GM12864 (cell line): ENCODE measurements at regions not wholly inside any gene's neighbourhood (a gene's known extent, or its start where the extent isn't known, plus 50 kb on each side); places are given as distances from the start of the nearest gene placed in this dataset.

Experiments
- DNase-seq: peaks from one replicate; pipeline ENCODE4 v3.0.0-alpha.2; 2011; ENCODE audit warnings: low read depth
- H3K4me3 ChIP-seq: 2 replicates; pipeline ENCODE4 v1.5.1; 2011; ENCODE audit warnings: mild to moderate bottlenecking, low read depth, low read length, control low read depth
- TF ChIP-seq, protein P1 (sequence below): IDR thresholded peaks from 2 replicates; pipeline ENCODE4 v1.5.1; 2011; ENCODE audit warnings: low read depth, mild to moderate bottlenecking, moderate library complexity, low read length, control low read depth, inconsistent platforms; ENCODE audit errors: missing control alignments

DNA sequence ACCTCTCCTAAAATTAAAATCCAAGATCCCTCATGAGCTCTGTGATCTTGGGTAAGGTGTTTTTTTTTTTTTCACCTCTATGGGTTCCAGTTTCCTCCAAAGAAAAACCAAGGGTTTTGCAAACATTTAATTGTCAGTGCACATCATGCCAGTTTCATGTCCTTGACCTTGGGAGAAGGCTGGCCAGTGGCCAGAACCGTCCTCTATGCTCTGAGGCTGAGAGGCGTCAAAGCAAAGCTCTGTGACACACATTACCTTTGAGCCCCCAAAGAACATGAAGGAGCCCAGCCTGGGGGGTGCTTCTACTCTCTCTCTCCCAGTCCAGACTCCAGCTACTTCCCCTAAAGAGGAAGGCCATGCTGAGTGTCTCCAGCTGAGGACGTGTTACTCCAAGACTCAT is 145.5 kb upstream of the TMEM132C start:
- TF ChIP-seq, protein P1, sequence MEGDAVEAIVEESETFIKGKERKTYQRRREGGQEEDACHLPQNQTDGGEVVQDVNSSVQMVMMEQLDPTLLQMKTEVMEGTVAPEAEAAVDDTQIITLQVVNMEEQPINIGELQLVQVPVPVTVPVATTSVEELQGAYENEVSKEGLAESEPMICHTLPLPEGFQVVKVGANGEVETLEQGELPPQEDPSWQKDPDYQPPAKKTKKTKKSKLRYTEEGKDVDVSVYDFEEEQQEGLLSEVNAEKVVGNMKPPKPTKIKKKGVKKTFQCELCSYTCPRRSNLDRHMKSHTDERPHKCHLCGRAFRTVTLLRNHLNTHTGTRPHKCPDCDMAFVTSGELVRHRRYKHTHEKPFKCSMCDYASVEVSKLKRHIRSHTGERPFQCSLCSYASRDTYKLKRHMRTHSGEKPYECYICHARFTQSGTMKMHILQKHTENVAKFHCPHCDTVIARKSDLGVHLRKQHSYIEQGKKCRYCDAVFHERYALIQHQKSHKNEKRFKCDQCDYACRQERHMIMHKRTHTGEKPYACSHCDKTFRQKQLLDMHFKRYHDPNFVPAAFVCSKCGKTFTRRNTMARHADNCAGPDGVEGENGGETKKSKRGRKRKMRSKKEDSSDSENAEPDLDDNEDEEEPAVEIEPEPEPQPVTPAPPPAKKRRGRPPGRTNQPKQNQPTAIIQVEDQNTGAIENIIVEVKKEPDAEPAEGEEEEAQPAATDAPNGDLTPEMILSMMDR = no peak
- no peak for DNase-seq
- H3K4me3 ChIP-seq = no peak overlapping the region

DNA sequence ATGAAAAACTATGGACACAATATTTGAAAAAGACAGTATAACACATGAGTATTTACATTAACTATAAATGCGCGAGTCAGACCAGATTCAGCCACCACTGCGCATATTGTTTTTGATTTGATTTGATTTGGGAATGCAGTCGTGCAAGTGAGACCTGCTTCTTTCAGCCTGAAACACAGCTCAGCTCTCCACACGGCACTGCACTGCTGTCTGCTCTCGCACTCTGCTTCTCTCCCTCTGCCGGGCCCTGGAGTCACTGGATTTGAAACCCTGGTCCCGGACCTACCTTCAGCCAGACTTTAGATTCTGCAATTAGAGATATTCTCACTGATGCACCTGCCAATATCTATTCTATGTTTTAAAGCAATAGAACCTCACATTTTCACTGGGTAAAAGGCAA is 143.9 kb upstream of the TMEM132C start:
- TF ChIP-seq, protein P1 = no peak
- no peak overlapping the region for H3K4me3 ChIP-seq
- DNase-seq = no peak

DNA sequence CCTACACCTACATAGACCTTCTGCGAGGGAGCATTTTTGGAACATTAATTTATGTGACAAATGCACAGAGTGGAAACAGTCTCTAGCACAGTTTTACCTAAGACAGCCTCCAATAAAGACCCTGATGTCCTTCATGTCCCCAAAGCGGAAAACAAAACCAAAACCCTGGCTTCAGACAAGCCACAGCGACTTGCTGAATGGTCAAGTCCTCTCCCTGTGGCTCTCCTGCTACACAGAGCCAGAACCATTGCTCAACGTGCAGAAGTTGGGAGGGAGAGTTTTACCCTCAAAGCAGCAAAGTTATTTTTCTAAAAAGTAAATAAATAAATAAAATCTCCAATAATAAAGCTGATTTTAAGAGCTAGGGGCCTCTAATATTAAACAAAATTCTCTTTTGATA is 135.0 kb upstream of the TMEM132C start:
- DNase-seq = no peak
- H3K4me3 ChIP-seq = no peak overlapping the region
- TF ChIP-seq, protein P1 = no peak

DNA sequence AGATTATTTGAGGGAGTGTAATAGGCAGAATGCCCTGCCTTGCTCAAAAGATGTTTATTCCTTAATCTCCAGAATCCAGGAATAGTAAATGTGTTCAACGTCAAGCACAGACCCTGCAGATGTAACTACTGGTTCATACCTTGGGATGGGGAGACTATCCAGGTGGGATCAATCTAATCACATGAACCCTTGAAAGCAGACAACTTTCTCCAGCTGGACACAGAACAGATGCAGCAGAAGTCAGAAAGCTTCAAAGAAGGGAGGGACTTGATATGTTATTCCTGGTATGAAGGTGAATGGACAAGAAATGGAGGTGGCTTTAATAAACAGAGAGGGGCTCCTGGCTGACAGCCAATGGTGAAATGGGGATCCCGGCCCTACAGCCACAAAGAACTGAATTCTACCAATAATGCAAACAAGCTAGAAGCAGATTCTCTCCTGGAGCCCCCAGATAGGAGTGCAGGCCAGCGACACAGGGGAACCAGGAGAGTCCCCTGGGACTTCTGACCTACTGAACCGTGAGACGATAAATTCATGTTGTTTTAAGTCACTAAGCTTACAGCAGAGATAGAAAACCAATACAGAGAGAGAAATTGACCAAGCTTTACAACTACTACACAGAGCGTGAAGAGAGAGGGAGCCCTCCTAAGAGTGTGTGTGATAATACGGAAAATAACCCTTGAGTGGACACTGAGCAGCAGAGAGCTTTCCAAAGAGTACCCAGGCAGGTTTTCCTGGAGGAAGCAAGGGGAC is 133.5 kb upstream of the TMEM132C start:
- H3K4me3 ChIP-seq = no peak overlapping the region
- no peak for DNase-seq
- TF ChIP-seq, protein P1 = no peak

DNA sequence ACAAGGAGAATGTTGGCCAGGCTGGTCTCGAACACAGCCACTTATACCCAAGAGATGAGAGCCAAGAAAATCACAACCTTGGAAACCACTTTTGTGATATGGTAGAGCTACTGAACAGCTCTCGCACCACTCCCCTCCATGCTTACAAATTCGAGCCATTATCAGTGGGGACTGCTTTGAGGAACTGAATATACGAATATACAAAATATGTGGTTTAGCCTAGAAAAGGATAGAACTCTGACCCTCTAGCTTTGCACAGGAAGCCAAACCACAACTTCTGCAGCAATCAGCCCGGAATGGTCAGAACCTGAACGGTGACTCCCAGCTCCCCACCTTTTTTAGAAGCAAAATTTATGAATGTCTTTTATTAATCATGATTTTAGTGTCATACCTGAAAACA is 129.8 kb upstream of the TMEM132C start:
- H3K4me3 ChIP-seq = no peak overlapping the region
- no peak for DNase-seq
- TF ChIP-seq, protein P1 = no peak

DNA sequence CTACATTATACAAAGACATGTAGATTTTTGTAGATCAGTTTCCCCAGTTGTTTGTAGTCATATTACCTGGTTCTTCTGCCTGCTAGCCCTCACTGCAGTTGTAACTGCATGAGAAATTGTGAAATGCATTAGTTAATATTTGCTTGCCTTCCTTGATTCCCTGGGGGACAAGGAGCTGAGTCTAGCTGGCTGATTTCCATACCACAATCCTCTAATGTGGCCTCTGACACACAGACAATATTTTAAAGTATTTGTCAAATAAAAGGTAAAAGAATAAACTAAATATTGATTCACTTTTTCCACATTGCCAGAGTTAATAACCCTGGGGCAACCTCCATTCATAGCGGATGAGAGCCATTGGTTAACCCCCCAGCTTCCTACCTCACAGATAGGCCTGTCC is 128.8 kb upstream of the TMEM132C start:
- TF ChIP-seq, protein P1 = no peak
- DNase-seq = no peak
- H3K4me3 ChIP-seq = no peak overlapping the region

DNA sequence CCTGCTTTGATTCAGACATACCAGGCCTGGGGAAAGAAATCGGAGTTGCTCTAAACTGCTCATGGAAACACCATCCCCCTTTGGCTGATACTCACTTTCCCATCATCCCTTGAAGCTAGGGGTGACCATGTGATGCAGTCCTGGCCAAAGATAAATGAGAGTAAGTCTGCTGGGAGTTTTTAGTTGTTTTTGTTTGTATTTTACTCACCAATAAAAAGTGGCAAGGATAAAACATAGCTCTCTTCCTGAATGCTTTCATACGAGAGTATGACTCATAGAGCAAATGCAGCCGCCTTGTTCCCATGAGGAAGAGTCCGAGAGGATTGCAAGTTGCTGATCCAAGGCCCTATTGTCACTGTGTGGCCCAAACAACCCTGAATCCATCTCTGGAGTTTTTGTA is 126.4 kb upstream of the TMEM132C start:
- no peak for DNase-seq
- TF ChIP-seq, protein P1 = no peak
- H3K4me3 ChIP-seq = no peak overlapping the region
